ENCODE measurements at regions not wholly inside any gene's neighbourhood (a gene's known extent, or its start where the extent isn't known, plus 50 kb on each side); places are given as distances from the start of the nearest gene placed in this dataset.

DNA sequence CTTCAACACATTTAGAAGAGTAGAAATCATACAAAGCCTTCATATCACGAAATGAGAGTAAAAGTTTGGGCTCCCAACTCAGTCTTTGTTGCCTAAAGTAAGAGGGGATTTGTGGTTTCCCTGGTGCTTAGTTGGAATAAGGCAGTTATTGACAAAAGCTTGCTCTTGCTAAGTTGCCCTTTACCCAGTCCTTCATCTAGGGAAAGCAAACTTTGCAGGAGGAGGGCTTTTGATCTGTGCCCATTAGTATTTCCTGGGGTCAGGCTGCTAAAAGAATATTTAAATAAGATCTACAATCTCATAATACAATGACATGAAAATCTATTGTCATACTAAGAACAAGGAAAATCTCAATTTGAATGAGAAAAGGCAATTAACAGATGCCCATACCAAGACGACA, 84.1 kb upstream of the ACO1 start:
- TF ChIP-seq ZZZ3 (IDR thresholded peaks at IDR 0.05) (no peak), EZH2 (IDR thresholded peaks at IDR 0.05; ENCODE audit: borderline replicate concordance, low read depth, low read length) (no peak), POLR2A (conservative IDR thresholded peaks at IDR 0.05) (no peak), HNRNPK (IDR thresholded peaks at IDR 0.05; ENCODE audit: low read depth, low read length, poor library complexity, severe bottlenecking) (no peak), NRF1 (conservative IDR thresholded peaks at IDR 0.05 in 1 of 2, IDR thresholded peaks at IDR 0.05 in 1 of 2) (no peak), GTF2F1 (IDR thresholded peaks at IDR 0.05; ENCODE audit: low read depth, low read length) (no peak)
- TF ChIP-seq, protein P1, sequence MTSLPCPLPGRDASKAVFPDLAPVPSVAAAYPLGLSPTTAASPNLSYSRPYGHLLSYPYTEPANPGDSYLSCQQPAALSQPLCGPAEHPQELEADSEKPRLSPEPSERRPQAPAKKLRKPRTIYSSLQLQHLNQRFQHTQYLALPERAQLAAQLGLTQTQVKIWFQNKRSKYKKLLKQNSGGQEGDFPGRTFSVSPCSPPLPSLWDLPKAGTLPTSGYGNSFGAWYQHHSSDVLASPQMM (CRISPR knock-in tag; IDR thresholded peaks at IDR 0.05): no peak
- TF ChIP-seq, protein P2, sequence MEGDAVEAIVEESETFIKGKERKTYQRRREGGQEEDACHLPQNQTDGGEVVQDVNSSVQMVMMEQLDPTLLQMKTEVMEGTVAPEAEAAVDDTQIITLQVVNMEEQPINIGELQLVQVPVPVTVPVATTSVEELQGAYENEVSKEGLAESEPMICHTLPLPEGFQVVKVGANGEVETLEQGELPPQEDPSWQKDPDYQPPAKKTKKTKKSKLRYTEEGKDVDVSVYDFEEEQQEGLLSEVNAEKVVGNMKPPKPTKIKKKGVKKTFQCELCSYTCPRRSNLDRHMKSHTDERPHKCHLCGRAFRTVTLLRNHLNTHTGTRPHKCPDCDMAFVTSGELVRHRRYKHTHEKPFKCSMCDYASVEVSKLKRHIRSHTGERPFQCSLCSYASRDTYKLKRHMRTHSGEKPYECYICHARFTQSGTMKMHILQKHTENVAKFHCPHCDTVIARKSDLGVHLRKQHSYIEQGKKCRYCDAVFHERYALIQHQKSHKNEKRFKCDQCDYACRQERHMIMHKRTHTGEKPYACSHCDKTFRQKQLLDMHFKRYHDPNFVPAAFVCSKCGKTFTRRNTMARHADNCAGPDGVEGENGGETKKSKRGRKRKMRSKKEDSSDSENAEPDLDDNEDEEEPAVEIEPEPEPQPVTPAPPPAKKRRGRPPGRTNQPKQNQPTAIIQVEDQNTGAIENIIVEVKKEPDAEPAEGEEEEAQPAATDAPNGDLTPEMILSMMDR (IDR thresholded peaks at IDR 0.05 in 2 of 3, conservative IDR thresholded peaks at IDR 0.05 in 1 of 3; ENCODE audit: insufficient read depth in 2 of 3, low read depth in 1 of 3, low read length in 3 of 3): no peak

Data from K562 (cell line).